H9 (cell line): ENCODE measurements at regions not wholly inside any gene's neighbourhood (a gene's known extent, or its start where the extent isn't known, plus 50 kb on each side); places are given as distances from the start of the nearest gene placed in this dataset.

Experiments
- DNase-seq: peaks from one replicate; pipeline ENCODE4 v3.0.0-alpha.2; 2017
- H2AFZ ChIP-seq: one replicate; pipeline ENCODE4 v1.6.1; 2013; ENCODE audit warnings: mild to moderate bottlenecking, low read length, control low read depth, moderate library complexity
- H2AK5ac ChIP-seq: 2 replicates; pipeline ENCODE4 v1.6.1; 2013; ENCODE audit warnings: low read length, control low read depth, mixed read lengths; ENCODE audit not compliant: insufficient read length
- H2BK120ac ChIP-seq: one replicate; pipeline ENCODE4 v1.6.1; 2013; ENCODE audit warnings: low read depth, mild to moderate bottlenecking, low read length, control low read depth, inconsistent platforms; ENCODE audit not compliant: poor library complexity, severe bottlenecking
- H2BK12ac ChIP-seq: 2 replicates; pipeline ENCODE4 v1.6.1; 2013; ENCODE audit warnings: low read length, control low read depth, mixed read lengths, low read depth; ENCODE audit not compliant: insufficient read length
- H2BK15ac ChIP-seq: 2 replicates; pipeline ENCODE4 v1.6.1; 2013; ENCODE audit warnings: low read depth, low read length, control low read depth
- H2BK20ac ChIP-seq: one replicate; pipeline ENCODE4 v1.6.1; 2013; ENCODE audit warnings: low read depth, mild to moderate bottlenecking, low read length, control low read depth, inconsistent platforms; ENCODE audit not compliant: poor library complexity, severe bottlenecking
- H2BK5ac ChIP-seq: 2 replicates; pipeline ENCODE4 v1.6.1; 2013; ENCODE audit warnings: low read length, control low read depth, mixed read lengths; ENCODE audit not compliant: insufficient read length
- H3K14ac ChIP-seq: 2 replicates; pipeline ENCODE4 v1.6.1; 2013; ENCODE audit warnings: low read length, control low read depth; ENCODE audit not compliant: insufficient read depth
- H3K18ac ChIP-seq: 2 replicates; pipeline ENCODE4 v1.6.1; 2013; ENCODE audit warnings: low read depth, mild to moderate bottlenecking, mixed read lengths, low read length, control low read depth; ENCODE audit not compliant: insufficient read length
- H3K23ac ChIP-seq: 2 replicates; pipeline ENCODE4 v1.6.1; 2013; ENCODE audit warnings: low read length, control low read depth, mixed read lengths, low read depth; ENCODE audit not compliant: insufficient read length
- H3K23me2 ChIP-seq: 2 replicates; pipeline ENCODE4 v1.6.1; 2013; ENCODE audit warnings: low read depth, mild to moderate bottlenecking, mixed read lengths, low read length, control low read depth; ENCODE audit not compliant: insufficient read length, poor library complexity, severe bottlenecking
- H3K27ac ChIP-seq: 2 replicates; pipeline ENCODE4 v1.5.1; 2013; ENCODE audit warnings: low read length, control low read depth, mixed read lengths, low read depth; ENCODE audit not compliant: insufficient read length
- H3K27me3 ChIP-seq: 2 replicates; pipeline ENCODE4 v1.6.1; 2013; ENCODE audit warnings: low read length, control low read depth, inconsistent platforms; ENCODE audit not compliant: insufficient read depth
- H3K4ac ChIP-seq: 2 replicates; pipeline ENCODE4 v1.6.1; 2013; ENCODE audit warnings: low read depth, mild to moderate bottlenecking, control low read depth, inconsistent platforms, low read length, moderate library complexity
- H3K4me1 ChIP-seq: 2 replicates; pipeline ENCODE4 v1.6.1; 2013; ENCODE audit warnings: low read length, control low read depth, inconsistent platforms; ENCODE audit not compliant: insufficient read depth
- H3K4me2 ChIP-seq: 2 replicates; pipeline ENCODE4 v1.6.1; 2013; ENCODE audit warnings: low read length, control low read depth, mixed read lengths; ENCODE audit not compliant: insufficient read length, insufficient read depth
- H3K56ac ChIP-seq: 2 replicates; pipeline ENCODE4 v1.6.1; 2013; ENCODE audit warnings: low read depth, mild to moderate bottlenecking, mixed read lengths, low read length, control low read depth; ENCODE audit not compliant: insufficient read length
- H3K79me1 ChIP-seq: 2 replicates; pipeline ENCODE4 v1.6.1; 2013; ENCODE audit warnings: low read depth, mild to moderate bottlenecking, moderate library complexity, low read length, control low read depth, inconsistent platforms; ENCODE audit not compliant: insufficient read depth, poor library complexity, severe bottlenecking
- H3K79me2 ChIP-seq: 2 replicates; pipeline ENCODE4 v1.6.1; 2013; ENCODE audit warnings: low read length, control low read depth, inconsistent platforms; ENCODE audit not compliant: insufficient read depth
- H3K9ac ChIP-seq: 2 replicates; pipeline ENCODE4 v1.6.1; 2013; ENCODE audit warnings: low read length, control low read depth, mixed read lengths; ENCODE audit not compliant: insufficient read length; ENCODE audit errors: extremely low read depth
- H3K9me3 ChIP-seq: one replicate; pipeline ENCODE4 v1.6.1; 2013; ENCODE audit warnings: low read depth, low read length, inconsistent platforms; ENCODE audit not compliant: control insufficient read depth
- H3T11ph ChIP-seq: one replicate; pipeline ENCODE4 v1.6.1; 2013; ENCODE audit warnings: mild to moderate bottlenecking, low read length, control low read depth, inconsistent platforms
- H4K20me1 ChIP-seq: one replicate; pipeline ENCODE4 v1.6.1; 2013; ENCODE audit not compliant: control insufficient read depth, insufficient read length, insufficient read depth
- H4K5ac ChIP-seq: 2 replicates; pipeline ENCODE4 v1.6.1; 2013; ENCODE audit warnings: low read depth, mild to moderate bottlenecking, mixed read lengths, low read length, control low read depth; ENCODE audit not compliant: insufficient read length
- H4K8ac ChIP-seq: replicated peaks from 2 replicates; pipeline ENCODE4 v1.6.1; 2013; ENCODE audit warnings: low read length, control low read depth, mixed read lengths, low read depth; ENCODE audit not compliant: insufficient read length
- H4K91ac ChIP-seq: 2 replicates; pipeline ENCODE4 v1.6.1; 2013; ENCODE audit warnings: low read depth, mild to moderate bottlenecking, moderate library complexity, mixed read lengths, low read length, control low read depth; ENCODE audit not compliant: insufficient read length
- H3K27ac Mint-ChIP-seq, 3 experiments: 2 replicates in 2 of 3; 3 replicates in 1 of 3; pipeline ENCODE4 v1.8.0; 2020 to 2021; ENCODE audit warnings: mixed read lengths in 3 of 3, mild to moderate bottlenecking in 1 of 3, moderate library complexity in 1 of 3
- H3K27me3 Mint-ChIP-seq: 2 replicates; pipeline ENCODE4 v1.8.0; 2021; ENCODE audit warnings: low read depth, mild to moderate bottlenecking, moderate library complexity, mixed read lengths
- H3K36me3 Mint-ChIP-seq, 3 experiments: 2 replicates in 2 of 3; 3 replicates in 1 of 3; pipeline ENCODE4 v1.8.0; 2020 to 2021; ENCODE audit warnings: low read depth in 3 of 3, mixed read lengths in 3 of 3; ENCODE audit not compliant: insufficient read depth in 1 of 3
- H3K4me1 Mint-ChIP-seq, 2 experiments: 2 replicates each; pipeline ENCODE4 v1.8.0; 2020; ENCODE audit warnings: mixed read lengths in 2 of 2
- H3K4me3 Mint-ChIP-seq, 2 experiments: 2 replicates in 1 of 2; 3 replicates in 1 of 2; pipeline ENCODE4 v1.8.0; 2020 to 2021; ENCODE audit warnings: mild to moderate bottlenecking in 2 of 2, mixed read lengths in 2 of 2, moderate library complexity in 1 of 2
- H3K9me3 Mint-ChIP-seq, 2 experiments: 2 replicates in 1 of 2; 3 replicates in 1 of 2; pipeline ENCODE4 v1.8.0; 2020; ENCODE audit warnings: mild to moderate bottlenecking in 2 of 2, mixed read lengths in 2 of 2, moderate library complexity in 1 of 2
- CTCF ChIP-seq: fragments of 200-600 bp; sonication (generic); conservative IDR thresholded peaks from 3 replicates; pipeline ENCODE4 v1.8.0; 2021; ENCODE audit warnings: antibody characterized with exemption, mild to moderate bottlenecking
- WGBS: extraction: QIAGEN DNeasy Blood & Tissue Kit; methylation state at CpG from one replicate; pipeline ENCODE4 v1.1.7; 2013; ENCODE audit warnings: missing lambda C conversion rate, low lambda C conversion rate, mixed read lengths; ENCODE audit not compliant: insufficient read length; ENCODE audit errors: extremely low coverage; 5-methylcytosine and 5-hydroxymethylcytosine counted together

- H3K4me1 ChIP-seq: no peaks in the 10 kb centered on the region; the same call in 1 of the 2 replicates
- H2BK15ac ChIP-seq: no peak overlapping the region
- Mint-ChIP-seq H3K27ac (no peak overlapping the region; a peak in 1 of 7 replicates), H3K27me3 (no peaks in the 10 kb centered on the region), H3K36me3 (peaks cover 0 to 8% (median 2%) of the 10 kb centered on the region in 3 experiments; a peak in 4 of 7 replicates), H3K4me3 (no peak overlapping the region), H3K9me3 (no peaks in the 10 kb centered on the region; a peak in 1 of 5 replicates), H3K4me1 (peaks cover 16 to 17% of the 10 kb centered on the region in 2 experiments)
- no CpG with 5 or more reads among the region's 6 CpGs for WGBS
- TF ChIP-seq CTCF: no peak
- no peaks in the 10 kb centered on the region for H4K20me1 ChIP-seq
- no peak overlapping the region for H3K23ac ChIP-seq
- H3K4me2 ChIP-seq: no peak overlapping the region
- H3K79me1 ChIP-seq: no peaks in the 10 kb centered on the region
- DNase-seq: no peak
- H3K14ac ChIP-seq: no peak overlapping the region
- H2BK20ac ChIP-seq: no peak overlapping the region
- H3K18ac ChIP-seq: no peak overlapping the region
- no peaks in the 10 kb centered on the region for H3K9me3 ChIP-seq
- H4K91ac ChIP-seq: no peak overlapping the region
- no peaks in the 10 kb centered on the region for H3K27me3 ChIP-seq
- H4K5ac ChIP-seq: no peak overlapping the region
- H4K8ac ChIP-seq: no peak overlapping the region
- no peak overlapping the region for H2BK120ac ChIP-seq
- H3K79me2 ChIP-seq: no peaks in the 10 kb centered on the region
- no peak overlapping the region for H2BK5ac ChIP-seq
- H3K27ac ChIP-seq: no peak overlapping the region
- no peak overlapping the region for H2AFZ ChIP-seq
- no peak overlapping the region for H3K9ac ChIP-seq
- H2AK5ac ChIP-seq: no peak overlapping the region
- no peak overlapping the region for H3K56ac ChIP-seq
- no peak overlapping the region for H2BK12ac ChIP-seq
- H3K23me2 ChIP-seq: no peaks in the 10 kb centered on the region
- H3K4ac ChIP-seq: no peak overlapping the region
- H3T11ph ChIP-seq: no peak overlapping the region
Observed at GRCh38 chr2:193518041-193518817, 1323.5 kb upstream of the TMEFF2 start.
